H1 (cell line): ENCODE measurements at regions not wholly inside any gene's neighbourhood (a gene's known extent, or its start where the extent isn't known, plus 50 kb on each side); places are given as distances from the start of the nearest gene placed in this dataset.

ENCODE experiments used
- CTCF ChIA-PET: fragments of 300-600 bp; sonication (Branson Sonifier 250); formaldehyde crosslinking; loops from one replicate; lab custom pipeline; 2021; ENCODE audit not compliant: partially characterized antibody; lab: Charles Lee
- POLR2A ChIA-PET: fragments of 300-600 bp; sonication (Branson Sonifier 250); formaldehyde crosslinking; loops from one replicate; lab custom pipeline; 2021; ENCODE audit warnings: inconsistent platforms; ENCODE audit not compliant: partially characterized antibody; lab: Charles Lee
- DNase-seq, 2 experiments: peaks; one replicate each; pipeline versions ENCODE4 v3.0.0 to v3.0.0-alpha.2; 2010 to 2022; ENCODE audit warnings: low spot score in 2 of 2, low read depth in 1 of 2, mixed read lengths in 1 of 2
- FAIRE-seq: peaks from 2 replicates; lab custom pipeline; 2011; peaks lifted over from hg19 to GRCh38; lab: Jason Lieb, UNC
- H2AFZ ChIP-seq: 2 replicates; pipeline ENCODE4 v1.8.1; 2012; ENCODE audit warnings: low read length, inconsistent platforms
- H2AK5ac ChIP-seq: 2 replicates; pipeline ENCODE4 v1.6.1; 2013; ENCODE audit warnings: low read depth, low read length
- H2BK120ac ChIP-seq: replicated peaks from 2 replicates; pipeline ENCODE3; 2013; ENCODE audit warnings: low read depth, low read length, inconsistent platforms
- H2BK12ac ChIP-seq: 2 replicates; pipeline ENCODE4 v1.6.1; 2013; ENCODE audit warnings: low read depth, low read length
- H2BK15ac ChIP-seq: 2 replicates; pipeline ENCODE4 v1.6.1; 2013; ENCODE audit warnings: low read length
- H2BK20ac ChIP-seq: 2 replicates; pipeline ENCODE4 v1.6.1; 2013; ENCODE audit warnings: low read length
- H2BK5ac ChIP-seq: 2 replicates; pipeline ENCODE4 v1.6.1; 2013; ENCODE audit warnings: low read depth, low read length
- H3K14ac ChIP-seq: 2 replicates; pipeline ENCODE4 v1.6.1; 2013; ENCODE audit warnings: inconsistent platforms; ENCODE audit not compliant: insufficient read length
- H3K18ac ChIP-seq: 2 replicates; pipeline ENCODE4 v1.6.1; 2013; ENCODE audit warnings: low read length; ENCODE audit errors: extremely low read depth
- H3K23ac ChIP-seq: 2 replicates; pipeline ENCODE4 v1.6.1; 2013; ENCODE audit warnings: inconsistent platforms; ENCODE audit not compliant: insufficient read length
- H3K23me2 ChIP-seq: 2 replicates; pipeline ENCODE4 v1.6.1; 2013; ENCODE audit warnings: low read depth, low read length
- H3K27ac ChIP-seq: 2 replicates; pipeline ENCODE4 v1.6.1; 2011; ENCODE audit warnings: low read depth, low read length, inconsistent platforms
- H3K27me3 ChIP-seq, 4 experiments: replicated peaks in 1 of 4; 1 replicate in 1 of 4; 2 replicates in 3 of 4; pipeline versions ENCODE4 v1.6.1 to v1.8.1; 2011 to 2013; ENCODE audit warnings: low read length in 3 of 4, mild to moderate bottlenecking in 3 of 4, inconsistent platforms in 2 of 4, mixed read lengths in 2 of 4, moderate library complexity in 1 of 4; ENCODE audit not compliant: control insufficient read depth in 3 of 4, insufficient read depth in 3 of 4; ENCODE audit errors: extremely low read depth in 1 of 4
- H3K36me3 ChIP-seq, 4 experiments: 2 replicates each; pipeline versions ENCODE4 v1.6.1 to v1.8.1; 2011 to 2013; ENCODE audit warnings: mild to moderate bottlenecking in 4 of 4, low read length in 3 of 4, moderate library complexity in 2 of 4, control low read depth in 1 of 4, inconsistent platforms in 1 of 4; ENCODE audit not compliant: insufficient read depth in 4 of 4, control insufficient read depth in 2 of 4
- H3K4ac ChIP-seq: replicated peaks from 2 replicates; pipeline ENCODE3; 2013; ENCODE audit warnings: low read length, low read depth, mixed read lengths, inconsistent platforms; ENCODE audit not compliant: insufficient read length
- H3K4me1 ChIP-seq, 4 experiments: replicated peaks in 1 of 4; 1 replicate in 1 of 4; 2 replicates in 3 of 4; pipeline versions ENCODE4 v1.6.1 to v1.8.1; 2011 to 2013; ENCODE audit warnings: low read length in 3 of 4, inconsistent platforms in 2 of 4, mixed read lengths in 1 of 4; ENCODE audit not compliant: insufficient read depth in 4 of 4, control insufficient read depth in 3 of 4
- H3K4me2 ChIP-seq, 2 experiments: 2 replicates each; pipeline versions ENCODE4 v1.6.1 to v1.8.1; 2011 to 2013; ENCODE audit warnings: low read depth in 2 of 2, low read length in 2 of 2, control low read depth in 1 of 2, inconsistent platforms in 1 of 2, mild to moderate bottlenecking in 1 of 2; ENCODE audit not compliant: insufficient read depth in 1 of 2
- H3K4me3 ChIP-seq, 4 experiments: fragments of 200-600, 300-600 bp in 1 of 4; sonication (generic), shearing (Covaris generic), sonication (Bioruptor Twin) in 1 of 4; 2 replicates each; pipeline versions ENCODE4 v1.5.1 to v1.8.1; 2011 to 2016; ENCODE audit warnings: low read length in 4 of 4, low read depth in 3 of 4, control low read depth in 2 of 4, inconsistent platforms in 2 of 4, mild to moderate bottlenecking in 2 of 4, mixed read lengths in 1 of 4, moderate library complexity in 1 of 4; ENCODE audit not compliant: insufficient read depth in 2 of 4; ENCODE audit errors: extremely low read depth in 1 of 4
- H3K56ac ChIP-seq: replicated peaks from 2 replicates; pipeline ENCODE3; 2013; ENCODE audit warnings: low read depth, mild to moderate bottlenecking, mixed read lengths, low read length, inconsistent platforms; ENCODE audit not compliant: insufficient read length
- H3K79me1 ChIP-seq: 2 replicates; pipeline ENCODE4 v1.6.1; 2013; ENCODE audit warnings: low read depth, low read length, control low read depth
- H3K79me2 ChIP-seq, 2 experiments: 2 replicates each; pipeline versions ENCODE4 v1.6.1 to v1.8.1; 2012 to 2013; ENCODE audit warnings: low read length in 2 of 2, mild to moderate bottlenecking in 2 of 2, inconsistent platforms in 1 of 2; ENCODE audit not compliant: insufficient read depth in 2 of 2, control insufficient read depth in 1 of 2
- H3K9ac ChIP-seq, 4 experiments: replicated peaks in 1 of 4; 1 replicate in 1 of 4; 2 replicates in 3 of 4; pipeline versions ENCODE4 v1.6.1 to v1.8.1; 2011 to 2013; ENCODE audit warnings: low read depth in 3 of 4, low read length in 3 of 4, control low read depth in 2 of 4, mild to moderate bottlenecking in 2 of 4, moderate library complexity in 2 of 4, inconsistent platforms in 1 of 4; ENCODE audit errors: extremely low read depth in 1 of 4
- H3K9me3 ChIP-seq, 2 experiments: 2 replicates each; pipeline versions ENCODE4 v1.6.1 to v1.8.1; 2012 to 2013; ENCODE audit warnings: mild to moderate bottlenecking in 2 of 2, moderate library complexity in 2 of 2, control low read depth in 1 of 2, inconsistent platforms in 1 of 2, low read depth in 1 of 2, low read length in 1 of 2, mixed read lengths in 1 of 2; ENCODE audit not compliant: insufficient read depth in 2 of 2
- H4K20me1 ChIP-seq, 2 experiments: replicated peaks in 1 of 2; 2 replicates each; pipeline versions ENCODE3 to v1.8.1; 2011 to 2013; ENCODE audit warnings: inconsistent platforms in 2 of 2, low read length in 2 of 2, mild to moderate bottlenecking in 1 of 2; ENCODE audit not compliant: insufficient read depth in 2 of 2, control insufficient read depth in 1 of 2
- H4K5ac ChIP-seq: 2 replicates; pipeline ENCODE4 v1.6.1; 2013; ENCODE audit warnings: low read length, low read depth, mixed read lengths, inconsistent platforms; ENCODE audit not compliant: insufficient read length
- H4K8ac ChIP-seq: 2 replicates; pipeline ENCODE4 v1.8.0; 2013; ENCODE audit warnings: mild to moderate bottlenecking, moderate library complexity, low read length, inconsistent platforms; ENCODE audit not compliant: insufficient read depth; ENCODE audit errors: extremely low read depth
- H4K91ac ChIP-seq: replicated peaks from 2 replicates; pipeline ENCODE3; 2013; ENCODE audit warnings: low read length, mixed read lengths, inconsistent platforms; ENCODE audit not compliant: insufficient read length
- BCL11A ChIP-seq, 2 experiments: IDR thresholded peaks; one replicate each; pipeline ENCODE4 v1.6.1; 2011; ENCODE audit warnings: low read depth in 2 of 2, low read length in 2 of 2, mild to moderate bottlenecking in 2 of 2
- CBX5 ChIP-seq: fragments of 300-800, 300-1000 bp; sonication (generic); IDR thresholded peaks from 2 replicates; pipeline ENCODE4 v1.7.1; 2016; ENCODE audit warnings: antibody characterized with exemption, low read length, low read depth
- EGR1 ChIP-seq: IDR thresholded peaks from 2 replicates; pipeline ENCODE4 v1.6.1; 2011; ENCODE audit warnings: low read depth, low read length, borderline replicate concordance
- KDM4A ChIP-seq: IDR thresholded peaks from one replicate; pipeline ENCODE4 v1.7.1; 2012; ENCODE audit warnings: low read depth, mild to moderate bottlenecking, moderate library complexity, low read length, inconsistent platforms; ENCODE audit not compliant: severe bottlenecking
- MAFK ChIP-seq: IDR thresholded peaks from 2 replicates; pipeline ENCODE4 v1.6.1; 2012; ENCODE audit warnings: low read depth, mild to moderate bottlenecking, improper control_type of control experiment, low read length
- RAD21 ChIP-seq, 2 experiments: IDR thresholded peaks in 1 of 2; conservative IDR thresholded peaks in 1 of 2; 2 replicates each; pipeline ENCODE4 v1.6.1; 2011; ENCODE audit warnings: low read depth in 2 of 2, low read length in 2 of 2, improper control_type of control experiment in 1 of 2, inconsistent platforms in 1 of 2, mild to moderate bottlenecking in 1 of 2, moderate library complexity in 1 of 2
- RBBP5 ChIP-seq: IDR thresholded peaks from 2 replicates; pipeline ENCODE4 v1.7.1; 2012; ENCODE audit warnings: low read depth, mild to moderate bottlenecking, inconsistent platforms, low read length, moderate library complexity, borderline replicate concordance
- SP2 ChIP-seq: IDR thresholded peaks from 2 replicates; pipeline ENCODE4 v1.6.1; 2012; ENCODE audit warnings: mild to moderate bottlenecking, low read length, inconsistent platforms
- SRF ChIP-seq: IDR thresholded peaks from 2 replicates; pipeline ENCODE4 v1.6.1; 2011; ENCODE audit warnings: mild to moderate bottlenecking, low read depth, low read length, moderate library complexity
- YY1 ChIP-seq: IDR thresholded peaks from 2 replicates; pipeline ENCODE4 v1.6.1; 2011; ENCODE audit warnings: low read depth, mild to moderate bottlenecking, low read length
- WGBS, 2 experiments: shearing (Covaris generic) in 1 of 2; methylation state at CpG; one replicate each; pipeline versions ENCODE4 v1.1.6 to v1.1.7; 2013 to 2015; ENCODE audit warnings: low lambda C conversion rate in 2 of 2, mixed read lengths in 2 of 2, inconsistent platforms in 1 of 2, low coverage in 1 of 2, missing lambda C conversion rate in 1 of 2; ENCODE audit not compliant: insufficient replicate concordance in 2 of 2, insufficient coverage in 1 of 2, insufficient read length in 1 of 2; ENCODE audit errors: extremely low coverage in 1 of 2, missing lambda C conversion rate in 1 of 2; 5-methylcytosine and 5-hydroxymethylcytosine counted together
- TF ChIP-seq, protein P1 (sequence below): IDR thresholded peaks from 2 replicates; pipeline ENCODE4 v1.6.1; 2011; ENCODE audit warnings: low read depth, mild to moderate bottlenecking, low read length; ENCODE audit not compliant: insufficient read depth
- TF ChIP-seq, protein P2 (sequence below), 3 experiments: IDR thresholded peaks; 1 replicate in 2 of 3; 2 replicates in 1 of 3; pipeline versions ENCODE4 v1.5.1 to v1.6.1; 2011; ENCODE audit warnings: low read length in 3 of 3, mild to moderate bottlenecking in 3 of 3, inconsistent platforms in 2 of 3, low read depth in 1 of 3, moderate library complexity in 1 of 3; ENCODE audit not compliant: insufficient read depth in 1 of 3; ENCODE audit errors: control extremely low read depth in 1 of 3

DNA sequence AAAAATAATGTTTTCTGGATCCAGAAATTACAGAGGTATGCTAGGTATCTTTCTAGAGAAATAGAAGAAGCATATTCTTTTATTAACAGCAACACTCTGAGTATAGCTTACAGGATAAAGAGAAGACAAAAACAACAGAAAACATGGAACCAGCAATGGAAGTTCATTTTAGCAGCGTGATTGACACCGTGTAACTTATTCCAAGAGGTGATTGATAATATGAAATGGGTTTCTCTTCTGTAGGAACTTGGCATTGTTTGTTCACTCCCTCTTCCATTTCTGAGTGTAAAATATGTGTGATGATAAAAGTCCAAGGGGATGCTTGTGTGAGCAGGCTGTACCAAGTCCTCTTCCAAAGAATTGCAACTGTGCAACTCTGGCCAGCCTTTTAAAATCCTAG lies 303.0 kb downstream of the COL12A1 start:
- 94% methylated on average over 2 of the region's 2 CpGs; no CpG with 5 or more reads in 1 of the 2 experiments for WGBS, 2 experiments
- H4K8ac ChIP-seq, result no peak overlapping the region
- H3K4me2 ChIP-seq, result no peak overlapping the region
- H4K5ac ChIP-seq, result no peak overlapping the region
- H3K23ac ChIP-seq, result no peak overlapping the region
- no peaks in the 10 kb centered on the region for H4K20me1 ChIP-seq
- FAIRE-seq, result no peak
- H3K4ac ChIP-seq, result no peak overlapping the region
- H3K79me2 ChIP-seq, result no peaks in the 10 kb centered on the region
- DNase-seq, result no peak
- no peak overlapping the region for H2BK20ac ChIP-seq
- H3K9ac ChIP-seq, result no peak overlapping the region
- ChIA-PET CTCF (interaction anchor here (0.8 to 3.6 kb wide), 3 partner anchors 62 to 308 kb away, joined by 3 to 17 read pairs (median 14); partner anchors contain the start of gene COL12A1), POLR2A (no interaction called here)
- H3K27me3 ChIP-seq, result no peaks in the 10 kb centered on the region
- H2AK5ac ChIP-seq, result no peak overlapping the region
- H3K18ac ChIP-seq, result no peak overlapping the region
- no peak overlapping the region for H3K4me3 ChIP-seq
- H3K23me2 ChIP-seq, result no peaks in the 10 kb centered on the region
- no peak overlapping the region for H4K91ac ChIP-seq
- no peaks in the 10 kb centered on the region for H3K79me1 ChIP-seq
- H3K14ac ChIP-seq, result no peak overlapping the region
- H2AFZ ChIP-seq, result no peak overlapping the region
- H3K36me3 ChIP-seq, result no peaks in the 10 kb centered on the region
- H3K9me3 ChIP-seq, result peaks cover 9 to 19% of the 10 kb centered on the region in 2 experiments
- no peak overlapping the region for H3K27ac ChIP-seq
- no peaks in the 10 kb centered on the region for H3K4me1 ChIP-seq
- no peak overlapping the region for H2BK5ac ChIP-seq
- H2BK15ac ChIP-seq, result no peak overlapping the region
- H2BK120ac ChIP-seq, result no peak overlapping the region
- H3K56ac ChIP-seq, result no peak overlapping the region
- no peak overlapping the region for H2BK12ac ChIP-seq
- TF ChIP-seq KDM4A (no peak), RAD21 (IDR thresholded peaks at IDR 0.05 in 1 of 2, conservative IDR thresholded peaks at IDR 0.05 in 1 of 2; ENCODE audit: low read depth in 2 of 2, low read length in 2 of 2) (no peak), SRF (no peak), SP2 (no peak), YY1 (no peak), MAFK (no peak), RBBP5 (no peak), BCL11A (IDR thresholded peaks at IDR 0.05; ENCODE audit: low read depth in 2 of 2, low read length in 2 of 2) (no peak), EGR1 (no peak), CBX5 (no peak)
- TF ChIP-seq, protein P1, sequence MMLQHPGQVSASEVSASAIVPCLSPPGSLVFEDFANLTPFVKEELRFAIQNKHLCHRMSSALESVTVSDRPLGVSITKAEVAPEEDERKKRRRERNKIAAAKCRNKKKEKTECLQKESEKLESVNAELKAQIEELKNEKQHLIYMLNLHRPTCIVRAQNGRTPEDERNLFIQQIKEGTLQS, result no peak
- TF ChIP-seq, protein P2, sequence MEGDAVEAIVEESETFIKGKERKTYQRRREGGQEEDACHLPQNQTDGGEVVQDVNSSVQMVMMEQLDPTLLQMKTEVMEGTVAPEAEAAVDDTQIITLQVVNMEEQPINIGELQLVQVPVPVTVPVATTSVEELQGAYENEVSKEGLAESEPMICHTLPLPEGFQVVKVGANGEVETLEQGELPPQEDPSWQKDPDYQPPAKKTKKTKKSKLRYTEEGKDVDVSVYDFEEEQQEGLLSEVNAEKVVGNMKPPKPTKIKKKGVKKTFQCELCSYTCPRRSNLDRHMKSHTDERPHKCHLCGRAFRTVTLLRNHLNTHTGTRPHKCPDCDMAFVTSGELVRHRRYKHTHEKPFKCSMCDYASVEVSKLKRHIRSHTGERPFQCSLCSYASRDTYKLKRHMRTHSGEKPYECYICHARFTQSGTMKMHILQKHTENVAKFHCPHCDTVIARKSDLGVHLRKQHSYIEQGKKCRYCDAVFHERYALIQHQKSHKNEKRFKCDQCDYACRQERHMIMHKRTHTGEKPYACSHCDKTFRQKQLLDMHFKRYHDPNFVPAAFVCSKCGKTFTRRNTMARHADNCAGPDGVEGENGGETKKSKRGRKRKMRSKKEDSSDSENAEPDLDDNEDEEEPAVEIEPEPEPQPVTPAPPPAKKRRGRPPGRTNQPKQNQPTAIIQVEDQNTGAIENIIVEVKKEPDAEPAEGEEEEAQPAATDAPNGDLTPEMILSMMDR (IDR thresholded peaks at IDR 0.05; ENCODE audit: control extremely low read depth in 1 of 3, insufficient read depth in 1 of 3, low read depth in 1 of 3, low read length in 3 of 3), result no peak
